Endodermal cell (in vitro differentiated cells): ENCODE measurements at regions not wholly inside any gene's neighbourhood (a gene's known extent, or its start where the extent isn't known, plus 50 kb on each side); places are given as distances from the start of the nearest gene placed in this dataset.

Source experiments
- DNase-seq: peaks from one replicate; pipeline ENCODE4 v3.0.0-alpha.2; 2017
- H3K27ac ChIP-seq: 2 replicates; pipeline ENCODE4 v1.5.1; 2013; ENCODE audit warnings: mild to moderate bottlenecking, low read depth, low read length, moderate library complexity
- H3K27me3 ChIP-seq: 2 replicates; pipeline ENCODE4 v1.6.1; 2013; ENCODE audit warnings: mild to moderate bottlenecking, low read length, moderate library complexity; ENCODE audit not compliant: insufficient read depth, control insufficient read depth, poor library complexity, severe bottlenecking
- H3K36me3 ChIP-seq: 2 replicates; pipeline ENCODE4 v1.7.0; 2013; ENCODE audit warnings: mild to moderate bottlenecking, low read length, moderate library complexity; ENCODE audit not compliant: control insufficient read depth, insufficient read depth
- H3K4me1 ChIP-seq: one replicate; pipeline ENCODE4 v1.7.0; 2013; ENCODE audit warnings: low read length; ENCODE audit not compliant: control insufficient read depth, insufficient read depth
- H3K4me3 ChIP-seq: 2 replicates; pipeline ENCODE4 v1.5.1; 2013; ENCODE audit warnings: mild to moderate bottlenecking, low read length, moderate library complexity
- H3K9ac ChIP-seq: 2 replicates; pipeline ENCODE4 v1.6.1; 2013; ENCODE audit warnings: mild to moderate bottlenecking, low read length, moderate library complexity; ENCODE audit not compliant: poor library complexity, severe bottlenecking; ENCODE audit errors: extremely low read depth
- H3K9me3 ChIP-seq: 2 replicates; pipeline ENCODE4 v1.6.1; 2013; ENCODE audit warnings: mild to moderate bottlenecking, low read length, moderate library complexity; ENCODE audit not compliant: control insufficient read depth
- H3K27ac Mint-ChIP-seq: 2 replicates; pipeline ENCODE4 v1.8.0; 2020; ENCODE audit warnings: mixed read lengths
- H3K27me3 Mint-ChIP-seq: 2 replicates; pipeline ENCODE4 v1.8.0; 2021; ENCODE audit warnings: mild to moderate bottlenecking, mixed read lengths; ENCODE audit not compliant: insufficient read depth
- H3K36me3 Mint-ChIP-seq: 2 replicates; pipeline ENCODE4 v1.8.0; 2020; ENCODE audit warnings: low read depth, mixed read lengths
- H3K4me1 Mint-ChIP-seq: 2 replicates; pipeline ENCODE4 v1.8.0; 2020; ENCODE audit warnings: mixed read lengths
- H3K4me3 Mint-ChIP-seq: 2 replicates; pipeline ENCODE4 v1.8.0; 2020; ENCODE audit warnings: mild to moderate bottlenecking, moderate library complexity, mixed read lengths
- H3K9me3 Mint-ChIP-seq: 2 replicates; pipeline ENCODE4 v1.8.0; 2020; ENCODE audit warnings: mild to moderate bottlenecking, mixed read lengths
- CTCF ChIP-seq: fragments of 200-600 bp; sonication (generic); conservative IDR thresholded peaks from 2 replicates; pipeline ENCODE4 v1.5.0; 2021; ENCODE audit warnings: antibody characterized with exemption, mild to moderate bottlenecking
- WGBS, 2 experiments: methylation state at CpG; one replicate each; pipeline versions ENCODE4 v1.1.5 to v1.1.7; 2013; ENCODE audit warnings: missing lambda C conversion rate in 2 of 2, mixed read lengths in 1 of 2; ENCODE audit not compliant: insufficient coverage in 1 of 2, insufficient read length in 1 of 2; 5-methylcytosine and 5-hydroxymethylcytosine counted together

- Histone ChIP-seq H3K9ac (no peak overlapping the region), H3K4me1 (no peaks in the 10 kb centered on the region), H3K36me3 (no peaks in the 10 kb centered on the region), H3K27me3 (no peaks in the 10 kb centered on the region), H3K9me3 (no peaks in the 10 kb centered on the region), H3K27ac (no peak overlapping the region), H3K4me3 (no peak overlapping the region)
- Mint-ChIP-seq H3K27ac (no peak overlapping the region), H3K4me1 (no peaks in the 10 kb centered on the region), H3K36me3 (no peaks in the 10 kb centered on the region), H3K4me3 (no peak overlapping the region), H3K27me3 (no peaks in the 10 kb centered on the region), H3K9me3 (peaks cover 7% of the 10 kb centered on the region)
- 89% methylated on average over 1 of the region's 1 CpG; no CpG with 5 or more reads in 1 of the 2 experiments for WGBS, 2 experiments
- no peak for TF ChIP-seq CTCF
- DNase-seq = no peak
Observed at GRCh38 chr15:96521386-96521785, 190.9 kb downstream of the NR2F2 start.

GRCh38 chr15:96524676-96525417, 194.3 kb downstream of the NR2F2 start:
- Mint-ChIP-seq H3K27ac (no peak overlapping the region), H3K27me3 (no peaks in the 10 kb centered on the region), H3K9me3 (peaks cover 4% of the 10 kb centered on the region), H3K4me3 (no peak overlapping the region), H3K36me3 (no peaks in the 10 kb centered on the region), H3K4me1 (no peaks in the 10 kb centered on the region)
- H3K9ac ChIP-seq = no peak overlapping the region
- H3K27ac ChIP-seq = no peak overlapping the region
- 50 to 72% methylated on average over 2 to 5 of the region's 5 CpGs for WGBS, 2 experiments
- no peak for DNase-seq
- H3K4me3 ChIP-seq = no peak overlapping the region
- TF ChIP-seq CTCF = no peak
- H3K9me3 ChIP-seq = no peaks in the 10 kb centered on the region
- H3K4me1 ChIP-seq = no peaks in the 10 kb centered on the region
- H3K36me3 ChIP-seq = no peaks in the 10 kb centered on the region
- peaks cover 7% of the 10 kb centered on the region for H3K27me3 ChIP-seq

- no peak overlapping the region for H3K4me3 ChIP-seq
- no peak overlapping the region for H3K4me3 Mint-ChIP-seq
- H3K36me3 ChIP-seq = no peaks in the 10 kb centered on the region
- 60 to 81% methylated on average over 2 to 4 of the region's 4 CpGs for WGBS, 2 experiments
- no peaks in the 10 kb centered on the region for H3K9me3 Mint-ChIP-seq
- H3K4me1 ChIP-seq = no peaks in the 10 kb centered on the region
- no peak overlapping the region for H3K27ac Mint-ChIP-seq
- no peaks in the 10 kb centered on the region for H3K9me3 ChIP-seq
- no peaks in the 10 kb centered on the region for H3K36me3 Mint-ChIP-seq
- DNase-seq = no peak
- H3K9ac ChIP-seq = no peak overlapping the region
- H3K27me3 ChIP-seq = no peaks in the 10 kb centered on the region
- H3K27me3 Mint-ChIP-seq = no peaks in the 10 kb centered on the region
- no peak for TF ChIP-seq CTCF
- peaks cover 28% of the 10 kb centered on the region for H3K4me1 Mint-ChIP-seq
- no peak overlapping the region for H3K27ac ChIP-seq
Observed at GRCh38 chr15:96535148-96535547, 204.6 kb downstream of the NR2F2 start.
